Esophagus muscularis mucosa (tissue), 4 donors: ENCODE measurements at regions not wholly inside any gene's neighbourhood (a gene's known extent, or its start where the extent isn't known, plus 50 kb on each side); places are given as distances from the start of the nearest gene placed in this dataset.

Source experiments
- DNase-seq: peaks from one replicate; pipeline ENCODE4 v3.0.0-alpha.2; 2017; ENCODE audit errors: extremely low spot score
- H3K27ac ChIP-seq, 4 donors: fragments of 200-600 bp; sonication (generic); replicated peaks in 1 of 4; 1 replicate in 3 of 4; 2 replicates in 1 of 4; pipeline ENCODE4 v1.5.1; 2016 to 2019; ENCODE audit warnings: mild to moderate bottlenecking in 1 of 4
- H3K27me3 ChIP-seq, 4 donors: fragments of 200-600 bp; sonication (generic); one replicate each; pipeline versions ENCODE4 v1.5.1 to v1.6.0; 2016 to 2019
- H3K36me3 ChIP-seq, 4 donors: fragments of 200-600 bp; sonication (generic); one replicate each; pipeline ENCODE4 v1.5.1; 2016 to 2019
- H3K4me1 ChIP-seq, 4 donors: fragments of 200-600 bp; sonication (generic); one replicate each; pipeline ENCODE4 v1.5.1; 2016 to 2019
- H3K4me3 ChIP-seq, 4 donors: fragments of 200-600 bp; sonication (generic); 1 replicate in 2 of 4; 2 replicates in 2 of 4; pipeline ENCODE4 v1.5.1; 2016 to 2019; ENCODE audit warnings: mild to moderate bottlenecking in 4 of 4, moderate library complexity in 1 of 4
- H3K9me3 ChIP-seq, 4 donors: fragments of 200-600 bp; sonication (generic); 1 replicate in 3 of 4; 2 replicates in 1 of 4; pipeline ENCODE4 v1.5.1; 2016 to 2019
- CTCF ChIP-seq, 3 experiments: fragments of 200-600 bp in 2 of 3; fragments of 450-650 bp in 1 of 3; sonication (generic) in 2 of 3; IDR thresholded peaks; one replicate each; pipeline ENCODE4 v1.5.1; 2017 to 2019; ENCODE audit warnings: antibody characterized with exemption in 3 of 3, mild to moderate bottlenecking in 2 of 3, moderate library complexity in 1 of 3
- EP300 ChIP-seq: sonication (generic); formaldehyde crosslinking; IDR thresholded peaks from one replicate; pipeline ENCODE4 v1.6.1; 2017; ENCODE audit warnings: antibody characterized with exemption
- POLR2A ChIP-seq: fragments of 450-650 bp; IDR thresholded peaks from one replicate; pipeline ENCODE4 v1.6.1; 2017; ENCODE audit warnings: antibody characterized with exemption, moderate library complexity, mild to moderate bottlenecking, low read depth
- POLR2AphosphoS5 ChIP-seq, 2 donors: sonication (generic); formaldehyde crosslinking; IDR thresholded peaks; one replicate each; pipeline ENCODE4 v1.6.1; 2017; ENCODE audit warnings: antibody characterized with exemption in 2 of 2
- WGBS: methylation state at CpG from one replicate; pipeline ENCODE4 v1.1.5; 2018; 5-methylcytosine and 5-hydroxymethylcytosine counted together
- intact Hi-C: fragments of 100-400 bp; cut with DNase I; formaldehyde crosslinking; loops from one replicate; pipeline ENCODE4 v1.15.1; 2023

DNA sequence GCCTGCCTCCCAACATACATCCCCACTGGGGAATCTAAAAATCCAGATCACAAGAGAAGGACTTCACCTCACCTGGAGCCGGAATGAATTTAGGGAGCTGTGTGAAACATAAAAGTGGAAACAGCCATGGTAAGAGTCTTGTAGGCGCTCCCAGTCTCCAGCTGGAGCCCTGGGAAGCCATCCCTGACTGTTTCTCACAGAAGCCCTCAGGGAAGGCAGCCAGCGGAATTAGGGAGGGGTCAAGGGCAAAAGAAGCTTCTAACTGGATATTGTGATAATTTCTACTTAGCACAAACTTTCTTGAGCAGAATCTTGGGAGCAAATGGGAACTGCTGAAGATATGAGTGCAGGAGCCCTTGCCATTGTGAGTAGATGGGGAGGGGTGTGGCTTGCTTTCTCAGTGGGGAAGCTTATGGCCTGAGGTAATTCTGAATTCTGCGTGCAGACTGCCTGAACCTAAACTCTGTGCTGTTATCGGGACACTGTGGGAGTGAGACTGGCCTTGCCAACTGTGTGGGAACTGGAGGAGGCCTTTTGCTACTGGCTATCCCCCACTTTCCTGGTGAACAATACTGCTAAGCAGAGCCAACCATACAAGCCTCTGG is 174.4 kb upstream of the SMC2 start:
- 87% methylated on average over 4 of the region's 5 CpGs for WGBS
- DNase-seq = no peak
- Histone ChIP-seq H3K27ac (no peak overlapping the region), H3K9me3 (no peaks in the 10 kb centered on the region), H3K27me3 (no peaks in the 10 kb centered on the region), H3K36me3 (no peaks in the 10 kb centered on the region), H3K4me1 (no peaks in the 10 kb centered on the region), H3K4me3 (no peak overlapping the region)
- intact Hi-C loops = no loop called here
- no peak for TF ChIP-seq CTCF (IDR thresholded peaks at IDR 0.05)
- TF ChIP-seq EP300 = no peak
- no peak for TF ChIP-seq POLR2A
- no peak for TF ChIP-seq POLR2AphosphoS5 (IDR thresholded peaks at IDR 0.05)

GRCh38 chr9:103928442-103928841 is 165.7 kb upstream of the SMC2 start:
- Histone ChIP-seq H3K36me3 (no peaks in the 10 kb centered on the region), H3K27me3 (no peaks in the 10 kb centered on the region), H3K4me3 (no peak overlapping the region), H3K27ac (no peak overlapping the region), H3K4me1 (no peaks in the 10 kb centered on the region), H3K9me3 (no peaks in the 10 kb centered on the region)
- TF ChIP-seq POLR2A = no peak
- TF ChIP-seq POLR2AphosphoS5 (IDR thresholded peaks at IDR 0.05) = no peak
- TF ChIP-seq EP300 = no peak
- TF ChIP-seq CTCF (IDR thresholded peaks at IDR 0.05) = no peak
- intact Hi-C loops = no loop called here
- WGBS = 61% methylated on average over 3 of the region's 3 CpGs
- DNase-seq = no peak

- no peak for DNase-seq
- Histone ChIP-seq H3K4me1 (no peaks in the 10 kb centered on the region), H3K36me3 (no peaks in the 10 kb centered on the region), H3K4me3 (no peak overlapping the region), H3K27ac (no peak overlapping the region), H3K27me3 (no peaks in the 10 kb centered on the region), H3K9me3 (no peaks in the 10 kb centered on the region)
- no peak for TF ChIP-seq POLR2A
- 85% methylated on average over 11 of the region's 11 CpGs for WGBS
- intact Hi-C loops = no loop called here
These were observed 153.0 kb upstream of the SMC2 start for GRCh38 chr9:103941104-103941503.

DNA sequence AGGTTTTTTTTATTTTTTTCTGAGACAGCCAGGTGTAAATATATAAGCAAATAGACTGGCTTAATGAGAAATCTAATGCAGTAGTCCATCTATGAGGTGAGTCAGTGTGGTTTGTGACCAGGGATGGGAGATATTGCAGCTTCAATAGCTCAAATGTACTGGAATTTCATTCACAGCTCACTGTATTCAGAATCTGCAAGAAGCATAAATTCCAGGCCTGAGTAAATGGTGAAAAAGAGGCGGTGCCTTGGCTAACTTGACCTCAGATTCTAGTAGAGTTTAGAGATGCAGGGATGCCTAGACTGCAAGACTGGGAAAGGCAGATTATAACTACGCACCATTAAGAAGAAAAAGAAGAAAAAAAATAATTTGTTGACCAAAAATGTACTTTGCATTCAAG is 151.9 kb upstream of the SMC2 start:
- H3K9me3 ChIP-seq = no peaks in the 10 kb centered on the region
- H3K27me3 ChIP-seq = no peaks in the 10 kb centered on the region
- no peak for DNase-seq
- 89% methylated on average over 2 of the region's 2 CpGs for WGBS
- no peak overlapping the region for H3K27ac ChIP-seq
- intact Hi-C loops = no loop called here
- no peak overlapping the region for H3K4me3 ChIP-seq
- no peaks in the 10 kb centered on the region for H3K36me3 ChIP-seq
- H3K4me1 ChIP-seq = no peaks in the 10 kb centered on the region
- TF ChIP-seq POLR2AphosphoS5 (IDR thresholded peaks at IDR 0.05) = no peak
- TF ChIP-seq POLR2A = no peak
- TF ChIP-seq EP300 = no peak
- TF ChIP-seq CTCF (IDR thresholded peaks at IDR 0.05) = no peak

DNA sequence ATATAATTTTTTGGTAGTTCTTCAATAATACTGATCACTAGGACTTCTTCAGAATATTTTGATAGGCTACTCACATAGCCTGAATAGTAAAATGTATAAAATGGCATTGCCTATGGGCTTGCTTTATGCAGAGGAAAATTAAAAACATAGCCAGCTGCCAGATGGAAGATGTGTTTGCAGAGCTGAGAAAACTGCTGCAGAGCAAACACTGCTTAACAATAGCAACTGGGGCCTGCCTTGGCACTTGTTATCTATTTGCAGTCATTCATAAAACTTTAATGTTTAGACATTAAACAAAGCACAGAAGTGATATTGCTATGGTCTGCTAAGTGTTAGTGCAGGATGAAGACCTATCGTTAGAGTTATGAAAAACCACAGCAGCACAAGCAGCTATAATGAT is 151.5 kb upstream of the SMC2 start:
- Histone ChIP-seq H3K27ac (no peak overlapping the region), H3K36me3 (no peaks in the 10 kb centered on the region), H3K27me3 (no peaks in the 10 kb centered on the region), H3K9me3 (no peaks in the 10 kb centered on the region), H3K4me3 (no peak overlapping the region), H3K4me1 (no peaks in the 10 kb centered on the region)
- DNase-seq = no peak
- intact Hi-C loops = no loop called here
- WGBS = 59% methylated on average over 1 of the region's 1 CpG
- no peak for TF ChIP-seq EP300

DNA sequence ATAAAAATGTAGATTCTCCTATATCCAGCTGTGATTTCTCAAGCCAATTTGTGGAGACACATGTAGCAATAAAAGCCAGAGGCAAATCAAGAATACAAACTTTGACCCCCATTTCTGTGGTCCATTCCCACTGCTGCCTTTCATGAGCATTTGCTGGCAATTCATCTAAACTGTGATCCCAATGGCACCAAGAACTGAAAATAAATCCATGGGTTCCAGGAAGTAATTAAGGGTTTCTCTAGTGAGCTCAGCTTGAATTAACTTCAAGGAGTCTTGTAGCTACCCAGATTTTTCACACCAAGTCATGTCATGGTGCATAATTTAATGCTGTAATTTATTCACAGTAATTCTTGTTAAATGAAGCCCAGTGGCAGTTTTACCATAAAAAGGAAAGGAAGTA is 145.0 kb upstream of the SMC2 start:
- no peak for DNase-seq
- Histone ChIP-seq H3K4me3 (no peak overlapping the region), H3K9me3 (no peaks in the 10 kb centered on the region), H3K4me1 (no peaks in the 10 kb centered on the region), H3K27ac (no peak overlapping the region), H3K27me3 (no peaks in the 10 kb centered on the region), H3K36me3 (no peaks in the 10 kb centered on the region)
- intact Hi-C loops = no loop called here
- TF ChIP-seq CTCF (IDR thresholded peaks at IDR 0.05) (no peak), POLR2AphosphoS5 (IDR thresholded peaks at IDR 0.05) (no peak), EP300 (no peak), POLR2A (no peak)
